Skeletal muscle tissue (tissue), 3 donors: ENCODE measurements at regions not wholly inside any gene's neighbourhood (a gene's known extent, or its start where the extent isn't known, plus 50 kb on each side); places are given as distances from the start of the nearest gene placed in this dataset.
A peak's percentile ranks its signal among the peaks of the same experiment; 100 is the strongest.

Experiments used
- H3K27ac ChIP-seq: one replicate; pipeline ENCODE4 v1.7.0; 2013; ENCODE audit warnings: mild to moderate bottlenecking, low read depth, low read length, inconsistent platforms
- H3K27me3 ChIP-seq, 3 donors: one replicate each; pipeline ENCODE4 v1.7.0; 2013; ENCODE audit warnings: low read length in 3 of 3; ENCODE audit not compliant: control insufficient read depth in 3 of 3, insufficient read depth in 3 of 3
- H3K36me3 ChIP-seq, 3 donors: one replicate each; pipeline ENCODE4 v1.7.0; 2013; ENCODE audit warnings: low read length in 3 of 3; ENCODE audit not compliant: control insufficient read depth in 3 of 3, insufficient read depth in 3 of 3
- H3K4me1 ChIP-seq, 3 donors: one replicate each; pipeline ENCODE4 v1.7.0; 2013; ENCODE audit warnings: low read length in 3 of 3, mild to moderate bottlenecking in 3 of 3; ENCODE audit not compliant: control insufficient read depth in 3 of 3, insufficient read depth in 3 of 3
- H3K4me3 ChIP-seq, 3 donors: one replicate each; pipeline ENCODE4 v1.7.0; 2013; ENCODE audit warnings: low read length in 3 of 3
- H3K9ac ChIP-seq, 3 donors: one replicate each; pipeline ENCODE4 v1.7.0; 2013; ENCODE audit warnings: low read length in 3 of 3, mild to moderate bottlenecking in 3 of 3, moderate library complexity in 2 of 3, low read depth in 1 of 3
- H3K9me3 ChIP-seq, 3 donors: one replicate each; pipeline ENCODE4 v1.7.0; 2013; ENCODE audit warnings: low read length in 3 of 3; ENCODE audit not compliant: control insufficient read depth in 3 of 3
- donor health status: Osteomylitis.

- H3K4me1 ChIP-seq, result no peaks in the 10 kb centered on the region
- H3K9me3 ChIP-seq, result no peaks in the 10 kb centered on the region
- H3K27me3 ChIP-seq, result peaks cover 0 to 2% (median 0%) of the 10 kb centered on the region in 3 donors
- H3K9ac ChIP-seq, result no peak overlapping the region
- no peak overlapping the region for H3K4me3 ChIP-seq
- no peak overlapping the region for H3K27ac ChIP-seq
- H3K36me3 ChIP-seq, result no peaks in the 10 kb centered on the region
These were observed 303.2 kb downstream of the MAF start for GRCh38 chr16:79297296-79297695.

- Histone ChIP-seq H3K9ac (no peak overlapping the region), H3K36me3 (no peaks in the 10 kb centered on the region), H3K4me3 (no peak overlapping the region), H3K9me3 (no peaks in the 10 kb centered on the region), H3K27ac (no peak overlapping the region), H3K4me1 (no peaks in the 10 kb centered on the region), H3K27me3 (peaks cover 0 to 2% (median 0%) of the 10 kb centered on the region in 3 donors)
These were observed 304.0 kb downstream of the MAF start for GRCh38 chr16:79296491-79296890.

- no peak overlapping the region for H3K4me3 ChIP-seq
- no peaks in the 10 kb centered on the region for H3K27me3 ChIP-seq
- no peak overlapping the region for H3K27ac ChIP-seq
- no peaks in the 10 kb centered on the region for H3K9me3 ChIP-seq
- H3K4me1 ChIP-seq, result no peaks in the 10 kb centered on the region
- H3K36me3 ChIP-seq, result no peaks in the 10 kb centered on the region
- H3K9ac ChIP-seq, result no peak overlapping the region
These were observed 304.8 kb downstream of the MAF start for GRCh38 chr16:79295746-79296145.

GRCh38 chr16:79295162-79295561 lies 305.4 kb downstream of the MAF start:
- Histone ChIP-seq H3K36me3 (no peaks in the 10 kb centered on the region), H3K27ac (no peak overlapping the region), H3K4me3 (no peak overlapping the region), H3K4me1 (no peaks in the 10 kb centered on the region), H3K9me3 (no peaks in the 10 kb centered on the region), H3K27me3 (no peaks in the 10 kb centered on the region), H3K9ac (no peak overlapping the region)

- no peaks in the 10 kb centered on the region for H3K36me3 ChIP-seq
- no peak overlapping the region for H3K9ac ChIP-seq
- no peaks in the 10 kb centered on the region for H3K27me3 ChIP-seq
- no peaks in the 10 kb centered on the region for H3K4me1 ChIP-seq
- H3K4me3 ChIP-seq, result no peak overlapping the region
- H3K27ac ChIP-seq, result no peak overlapping the region
- no peaks in the 10 kb centered on the region for H3K9me3 ChIP-seq
These were observed 306.0 kb downstream of the MAF start for GRCh38 chr16:79294568-79294967.

- Histone ChIP-seq H3K9ac (no peak overlapping the region), H3K4me3 (no peak overlapping the region), H3K4me1 (no peaks in the 10 kb centered on the region), H3K9me3 (no peaks in the 10 kb centered on the region), H3K27ac (no peak overlapping the region), H3K27me3 (no peaks in the 10 kb centered on the region), H3K36me3 (no peaks in the 10 kb centered on the region)
These were observed 306.6 kb downstream of the MAF start for GRCh38 chr16:79293836-79294460.

DNA sequence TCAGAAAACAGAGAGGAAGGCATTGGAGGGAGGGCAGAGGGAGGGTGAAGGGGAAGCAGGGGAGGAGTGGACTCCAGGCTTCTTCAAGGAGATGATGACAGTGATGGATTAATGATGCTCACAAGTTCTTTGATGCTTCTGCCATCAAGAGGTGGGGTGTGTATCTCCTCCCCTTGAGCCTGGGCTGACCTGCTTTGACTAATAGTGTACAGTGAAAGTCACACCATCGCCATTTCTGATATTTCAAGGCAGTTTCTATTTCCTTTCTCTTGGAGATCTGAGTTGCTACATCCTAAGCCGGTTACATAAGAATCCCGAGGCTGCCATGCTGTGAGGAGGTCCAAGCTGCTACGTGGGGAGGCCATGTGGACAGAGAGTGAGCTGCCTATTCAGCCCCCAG lies 312.5 kb downstream of the MAF start:
- Histone ChIP-seq H3K27ac (no peak overlapping the region), H3K36me3 (no peaks in the 10 kb centered on the region), H3K27me3 (no peaks in the 10 kb centered on the region), H3K9ac (no peak overlapping the region), H3K9me3 (no peaks in the 10 kb centered on the region), H3K4me1 (peaks cover 17 to 38% (median 25%) of the 10 kb centered on the region in 3 donors), H3K4me3 (no peak overlapping the region)

- H3K36me3 ChIP-seq, result no peaks in the 10 kb centered on the region
- peak overlapping the region in 2 of 3 donors; percentile 3 to 60 for H3K9ac ChIP-seq
- no peaks in the 10 kb centered on the region for H3K9me3 ChIP-seq
- H3K27ac ChIP-seq, result no peak overlapping the region
- no peaks in the 10 kb centered on the region for H3K27me3 ChIP-seq
- H3K4me1 ChIP-seq, result peaks cover 17 to 38% (median 25%) of the 10 kb centered on the region in 3 donors
- H3K4me3 ChIP-seq, result peak overlapping the region; percentile 44 to 65 (median 57)
These were observed 313.1 kb downstream of the MAF start for GRCh38 chr16:79287424-79287917.

- Histone ChIP-seq H3K27me3 (no peaks in the 10 kb centered on the region), H3K9me3 (no peaks in the 10 kb centered on the region), H3K4me1 (peaks cover 17 to 38% (median 25%) of the 10 kb centered on the region in 3 donors), H3K4me3 (peak overlapping the region; percentile 44 to 65 (median 57)), H3K9ac (peak overlapping the region; percentile 29 to 60 (median 54)), H3K27ac (peak overlapping the region; percentile 0), H3K36me3 (no peaks in the 10 kb centered on the region)
These were observed 313.7 kb downstream of the MAF start for GRCh38 chr16:79286646-79287423.

DNA sequence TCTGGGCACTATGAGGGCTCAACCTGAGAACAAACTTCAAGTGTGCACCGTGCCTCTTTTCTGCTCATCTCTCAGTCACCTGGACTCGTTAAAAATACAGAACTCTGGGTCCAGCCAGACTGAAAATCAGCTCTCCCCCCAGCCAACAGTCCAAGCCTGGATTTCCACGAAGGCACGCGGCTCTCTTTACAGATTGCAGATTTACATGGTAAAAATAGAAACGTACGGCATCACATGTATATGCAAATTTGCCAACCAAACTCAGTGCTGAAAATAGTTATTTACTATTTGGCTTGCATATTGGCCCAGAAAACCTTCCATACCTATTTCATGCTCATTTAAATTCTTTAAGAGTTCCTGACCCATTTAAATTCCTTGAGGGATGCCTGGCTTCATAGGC lies 315.8 kb downstream of the MAF start:
- H3K27me3 ChIP-seq, result no peaks in the 10 kb centered on the region
- H3K9ac ChIP-seq, result peak overlapping the region in 1 of 3 donors; percentile 15
- H3K4me1 ChIP-seq, result peaks cover 17 to 38% (median 25%) of the 10 kb centered on the region in 3 donors
- peak overlapping the region; percentile 12 for H3K27ac ChIP-seq
- H3K9me3 ChIP-seq, result no peaks in the 10 kb centered on the region
- H3K4me3 ChIP-seq, result peak overlapping the region in 1 of 3 donors; percentile 15
- H3K36me3 ChIP-seq, result no peaks in the 10 kb centered on the region
